HEK293T (cell line): ENCODE measurements at regions not wholly inside any gene's neighbourhood (a gene's known extent, or its start where the extent isn't known, plus 50 kb on each side); places are given as distances from the start of the nearest gene placed in this dataset.
"Not testable (repeated sequence)": the region's sequence is repeated elsewhere in the genome, so short reads cannot be mapped to it uniquely, and the experiment has no call there.

ENCODE experiments used
- CTCF ChIA-PET: fragments of 350-600 bp; formaldehyde crosslinking; extraction: SDS; loops from one replicate; lab custom pipeline; 2021; ENCODE audit warnings: antibody characterized with exemption, inconsistent platforms; lab: Yijun Ruan, JAX
- POLR2A ChIA-PET: fragments of 350-600 bp; formaldehyde crosslinking; extraction: SDS; loops from one replicate; lab custom pipeline; 2020; ENCODE audit warnings: antibody characterized with exemption, inconsistent platforms; lab: Yijun Ruan, JAX
- DNase-seq: peaks from one replicate; pipeline ENCODE4 v3.0.0; 2012; ENCODE audit warnings: mixed read lengths; ENCODE audit errors: extremely low spot score
- ARNT ChIP-seq: fragments of 450-650 bp; IDR thresholded peaks from 2 replicates; pipeline ENCODE4 v1.6.1; 2017; ENCODE audit warnings: mild to moderate bottlenecking
- BHLHE40 ChIP-seq: fragments of 450-650 bp; IDR thresholded peaks from 2 replicates; pipeline ENCODE4 v1.6.1; 2016; ENCODE audit warnings: mild to moderate bottlenecking, moderate library complexity, borderline replicate concordance
- CTBP1 ChIP-seq: fragments of 450-650 bp; IDR thresholded peaks from 2 replicates; pipeline ENCODE4 v1.6.1; 2016; ENCODE audit warnings: borderline replicate concordance
- ELF4 ChIP-seq: fragments of 450-650 bp; IDR thresholded peaks from 2 replicates; pipeline ENCODE4 v1.6.1; 2017; ENCODE audit warnings: antibody characterized with exemption
- FOXA1 ChIP-seq: fragments of 450-650 bp; IDR thresholded peaks from 2 replicates; pipeline ENCODE4 v1.6.1; 2016; ENCODE audit warnings: mild to moderate bottlenecking
- FOXK2 ChIP-seq: fragments of 450-650 bp; IDR thresholded peaks from 2 replicates; pipeline ENCODE4 v1.6.1; 2016; ENCODE audit warnings: mild to moderate bottlenecking
- FOXM1 ChIP-seq: fragments of 450-650 bp; IDR thresholded peaks from 2 replicates; pipeline ENCODE4 v1.6.1; 2017; ENCODE audit warnings: mild to moderate bottlenecking, borderline replicate concordance
- HDGF ChIP-seq: fragments of 450-650 bp; IDR thresholded peaks from 2 replicates; pipeline ENCODE4 v1.6.1; 2017; ENCODE audit warnings: antibody characterized with exemption, borderline replicate concordance
- L3MBTL2 ChIP-seq: fragments of 450-650 bp; conservative IDR thresholded peaks from 2 replicates; pipeline ENCODE4 v1.6.1; 2016; ENCODE audit warnings: mild to moderate bottlenecking
- LEF1 ChIP-seq: fragments of 450-650 bp; IDR thresholded peaks from 2 replicates; pipeline ENCODE4 v1.6.1; 2017; ENCODE audit warnings: mild to moderate bottlenecking, borderline replicate concordance
- NFRKB ChIP-seq: fragments of 450-650 bp; IDR thresholded peaks from 2 replicates; pipeline ENCODE4 v1.6.1; 2016; ENCODE audit warnings: mild to moderate bottlenecking, moderate library complexity
- SP1 ChIP-seq: fragments of 450-650 bp; IDR thresholded peaks from 2 replicates; pipeline ENCODE4 v1.6.1; 2017
- SUZ12 ChIP-seq: fragments of 450-650 bp; IDR thresholded peaks from 2 replicates; pipeline ENCODE4 v1.6.1; 2016; ENCODE audit warnings: mild to moderate bottlenecking
- TARDBP ChIP-seq: fragments of 450-650 bp; IDR thresholded peaks from 2 replicates; pipeline ENCODE4 v1.6.1; 2016
- ZNF384 ChIP-seq: fragments of 450-650 bp; IDR thresholded peaks from 2 replicates; pipeline ENCODE4 v1.6.1; 2016
- TF ChIP-seq, protein P1 (sequence below): fragments of 450-650 bp; IDR thresholded peaks from 2 replicates; pipeline ENCODE4 v1.6.1; 2016

DNA sequence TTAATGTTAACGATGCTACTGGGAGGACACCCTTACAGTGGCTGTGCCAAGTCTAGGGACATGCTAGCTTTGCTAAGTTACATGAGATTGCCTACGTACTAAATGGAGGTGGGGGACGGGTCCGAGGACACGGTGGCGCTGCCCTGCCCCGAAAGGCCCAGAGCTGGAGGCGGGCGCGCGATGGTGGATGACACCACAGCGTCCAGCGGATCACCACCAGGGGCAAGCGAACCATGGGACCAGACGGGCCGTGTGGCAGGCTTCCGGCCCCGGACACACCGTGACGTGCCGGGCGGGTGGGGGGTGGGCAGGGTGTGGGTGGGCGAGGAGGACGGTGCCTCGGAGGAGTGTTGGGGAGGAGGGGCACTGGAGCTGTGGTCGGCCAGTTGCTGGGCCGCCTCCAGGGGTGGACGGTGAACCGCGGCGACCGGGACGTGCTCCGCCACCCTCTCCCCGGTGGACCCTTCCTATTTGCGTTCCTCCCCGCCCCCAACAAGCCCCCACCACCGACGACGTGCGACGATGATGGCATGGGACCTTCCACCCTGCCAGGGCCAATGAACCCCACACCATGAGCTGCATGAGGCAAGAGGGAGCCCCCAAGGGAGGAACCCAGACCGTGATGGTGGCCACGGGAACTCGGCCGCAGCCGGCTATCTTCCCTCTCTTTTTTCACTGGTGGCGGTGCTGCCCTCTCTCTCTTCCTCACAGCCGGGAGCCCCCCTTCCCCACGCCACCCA is 773.3 kb upstream of the DEFB115 start:
- no peak for TF ChIP-seq CTBP1
- TF ChIP-seq HDGF = no peak
- TF ChIP-seq FOXM1 = no peak
- CTCF ChIA-PET = no interaction called here
- DNase-seq = no peak
- POLR2A ChIA-PET = no interaction called here

DNA sequence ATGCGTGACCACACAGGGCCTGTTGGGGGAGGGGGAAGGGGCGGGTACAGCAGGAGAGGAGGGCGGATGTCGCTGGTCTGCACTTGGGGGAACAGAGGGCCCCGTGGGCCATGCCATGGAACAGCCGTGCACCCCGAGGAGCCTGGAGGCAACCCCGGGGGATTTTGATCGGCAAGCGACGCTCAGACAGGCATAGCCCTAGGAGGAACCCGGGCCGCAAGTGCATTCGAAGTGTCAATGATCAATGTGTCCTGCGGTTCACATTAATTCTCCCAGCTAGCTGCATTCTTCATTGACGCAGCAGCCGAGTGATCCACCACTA is 772.8 kb upstream of the DEFB115 start:
- TF ChIP-seq BHLHE40 (no peak), SP1 (no peak), FOXK2 (no peak), L3MBTL2 (no peak), NFRKB (no peak), ZNF384 (no peak), CTBP1 (no peak), ELF4 (no peak), ARNT (no peak), LEF1 (no peak), HDGF (no peak)
- TF ChIP-seq, protein P1, sequence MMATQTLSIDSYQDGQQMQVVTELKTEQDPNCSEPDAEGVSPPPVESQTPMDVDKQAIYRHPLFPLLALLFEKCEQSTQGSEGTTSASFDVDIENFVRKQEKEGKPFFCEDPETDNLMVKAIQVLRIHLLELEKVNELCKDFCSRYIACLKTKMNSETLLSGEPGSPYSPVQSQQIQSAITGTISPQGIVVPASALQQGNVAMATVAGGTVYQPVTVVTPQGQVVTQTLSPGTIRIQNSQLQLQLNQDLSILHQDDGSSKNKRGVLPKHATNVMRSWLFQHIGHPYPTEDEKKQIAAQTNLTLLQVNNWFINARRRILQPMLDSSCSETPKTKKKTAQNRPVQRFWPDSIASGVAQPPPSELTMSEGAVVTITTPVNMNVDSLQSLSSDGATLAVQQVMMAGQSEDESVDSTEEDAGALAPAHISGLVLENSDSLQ = no peak
- POLR2A ChIA-PET = no interaction called here
- CTCF ChIA-PET = no interaction called here

DNA sequence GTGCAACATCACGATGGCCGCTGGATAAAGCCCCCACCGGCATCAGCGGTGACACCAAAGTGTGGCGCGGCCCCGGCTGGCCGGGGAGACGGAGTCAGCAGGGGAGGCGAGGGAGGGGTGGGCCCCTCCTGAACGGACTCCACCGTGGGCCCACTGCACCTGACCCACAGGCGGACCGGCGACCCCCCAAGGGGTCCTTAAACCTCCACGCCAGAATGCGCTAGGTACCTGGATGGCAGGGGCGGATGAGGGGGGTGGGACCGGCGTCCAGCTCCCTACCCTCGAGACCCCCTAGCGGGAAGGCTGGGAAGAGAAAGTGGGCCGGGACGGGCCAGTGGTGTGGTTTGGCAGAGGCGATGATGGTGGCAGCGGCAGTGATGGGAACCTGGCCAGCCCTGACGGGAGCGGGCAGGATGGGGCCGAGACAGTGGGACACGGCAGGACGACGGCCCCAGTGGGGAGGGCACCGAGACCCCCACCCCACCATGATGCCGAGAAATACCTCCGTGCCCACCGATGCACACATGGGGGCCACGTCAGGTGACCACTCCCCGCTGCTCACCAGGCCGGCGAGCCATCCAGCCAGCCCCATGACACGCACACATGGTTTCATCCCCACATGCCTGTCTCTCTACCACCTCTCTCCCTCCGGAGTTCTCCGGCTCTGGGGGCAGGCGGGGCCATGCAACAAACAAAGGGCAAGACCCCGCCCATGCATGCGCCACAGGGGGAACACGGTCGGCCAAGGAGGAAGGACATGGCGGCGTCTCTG is 771.9 kb upstream of the DEFB115 start:
- ChIA-PET CTCF (no interaction called here), POLR2A (no interaction called here)
- DNase-seq = no peak
- no peak for TF ChIP-seq NFRKB
- TF ChIP-seq TARDBP = no peak
- TF ChIP-seq HDGF = no peak
- TF ChIP-seq, protein P1 = no peak
- TF ChIP-seq FOXA1 = no peak
- TF ChIP-seq BHLHE40 = no peak
- no peak for TF ChIP-seq ARNT
- no peak for TF ChIP-seq ZNF384
- no peak for TF ChIP-seq FOXM1
- TF ChIP-seq L3MBTL2 = no peak
- no peak for TF ChIP-seq SUZ12
- no peak for TF ChIP-seq ELF4
- no peak for TF ChIP-seq FOXK2
- no peak for TF ChIP-seq SP1
- TF ChIP-seq CTBP1 = no peak
- no peak for TF ChIP-seq LEF1

More for the DNA sequence above, 772.8 kb upstream of the DEFB115 start:
- no peak for DNase-seq

DNA sequence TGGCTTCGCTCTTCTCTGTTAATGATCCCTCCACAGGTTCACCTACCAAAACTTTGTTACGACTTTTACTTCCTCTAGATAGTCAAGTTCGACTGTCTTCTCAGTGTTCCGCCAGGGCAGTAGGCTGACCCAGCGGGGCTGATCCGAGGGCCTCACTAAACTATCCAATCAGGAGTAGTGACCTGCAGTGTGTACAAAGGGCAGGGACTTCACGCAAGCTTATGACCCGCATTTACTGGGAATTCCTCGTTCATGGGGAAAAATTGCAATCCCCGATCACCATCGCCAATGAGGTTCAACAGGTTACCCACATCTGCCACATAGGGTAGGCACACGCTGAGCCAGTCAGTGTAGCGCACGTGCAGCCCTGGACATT is 771.4 kb upstream of the DEFB115 start:
- POLR2A ChIA-PET = no interaction called here
- no peak for TF ChIP-seq FOXA1
- TF ChIP-seq, protein P1 = no peak
- TF ChIP-seq ZNF384 = no peak
- no peak for TF ChIP-seq ELF4
- TF ChIP-seq HDGF = no peak
- TF ChIP-seq TARDBP = no peak
- no peak for TF ChIP-seq SP1
- no peak for TF ChIP-seq CTBP1
- no peak for TF ChIP-seq NFRKB
- no peak for TF ChIP-seq L3MBTL2
- CTCF ChIA-PET = no interaction called here
- no peak for DNase-seq

DNA sequence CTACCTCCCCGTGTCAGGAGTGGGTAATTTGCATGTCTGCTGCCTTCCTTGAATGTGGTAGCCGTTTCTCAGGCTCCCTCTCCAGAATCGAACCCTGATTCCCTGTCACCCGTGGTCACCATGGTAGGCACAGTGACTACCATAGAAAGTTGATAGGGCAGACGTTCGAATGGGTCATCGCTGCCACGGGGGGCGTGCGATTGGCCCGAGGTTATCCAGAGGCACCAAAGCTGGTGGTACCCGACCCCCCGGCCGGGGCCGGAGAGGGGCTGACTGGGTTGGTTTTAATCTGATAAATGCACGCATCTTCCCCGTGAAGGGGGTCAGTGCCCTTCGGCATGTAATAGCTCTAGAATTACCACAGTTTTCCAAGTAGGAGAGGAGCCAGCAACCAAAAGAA is 770.0 kb upstream of the DEFB115 start:
- DNase-seq, POLR2A ChIA-PET: not testable (repeated sequence)

DNA sequence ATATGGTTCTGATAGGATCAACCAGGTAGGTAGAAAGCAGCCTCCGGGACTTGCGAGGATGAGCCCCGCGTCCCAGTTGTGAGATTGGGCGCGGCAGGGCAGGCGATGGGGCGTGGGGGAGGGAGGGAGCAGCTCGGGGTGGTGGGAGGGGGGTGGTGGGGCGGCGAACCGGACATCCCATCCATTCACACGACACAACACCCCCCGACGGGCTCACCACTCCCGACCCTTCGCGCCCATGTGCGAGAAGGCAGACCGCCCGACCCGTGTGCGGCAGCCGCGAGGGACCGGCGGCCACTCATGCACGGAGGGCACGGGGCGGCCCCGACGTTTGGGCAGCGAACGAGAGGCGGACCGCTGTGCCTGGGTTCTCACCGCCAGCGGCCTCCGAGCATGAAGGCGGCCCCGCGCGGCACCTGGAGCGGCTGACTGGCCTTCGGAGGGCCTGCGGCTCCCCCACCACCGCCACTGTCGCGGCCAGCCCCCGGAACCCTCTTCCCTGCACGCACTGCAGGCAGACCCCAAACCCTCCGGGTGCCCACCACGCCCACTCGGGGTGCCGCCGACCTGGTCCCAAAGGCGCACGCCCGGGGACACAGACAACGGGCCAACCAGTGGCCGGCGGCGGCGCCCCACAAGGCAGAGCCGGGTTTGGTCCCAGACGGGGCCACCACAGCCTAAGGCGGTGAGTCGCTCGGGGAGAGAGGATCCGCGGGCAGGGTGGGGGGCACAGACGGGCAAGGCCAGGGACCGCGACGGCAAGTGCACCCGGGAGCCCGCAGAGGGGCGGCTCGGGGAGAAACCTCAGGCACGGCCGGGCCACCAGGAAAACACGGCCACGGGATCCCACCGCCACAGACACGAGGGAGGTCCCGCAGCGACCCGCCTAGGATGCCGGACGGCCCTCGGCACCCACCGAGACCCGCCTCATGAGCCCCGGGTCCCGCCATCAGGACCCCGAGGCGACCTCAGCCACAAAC is 769.2 kb upstream of the DEFB115 start:
- no peak for DNase-seq
- ChIA-PET CTCF (no interaction called here), POLR2A (no interaction called here)
- TF ChIP-seq NFRKB = no peak
- no peak for TF ChIP-seq BHLHE40
- TF ChIP-seq ZNF384 = no peak
- TF ChIP-seq TARDBP = no peak
- TF ChIP-seq ARNT = no peak
- TF ChIP-seq CTBP1 = no peak
- TF ChIP-seq, protein P1 = no peak
- TF ChIP-seq FOXK2 = no peak
- no peak for TF ChIP-seq SP1

More for the DNA sequence above, 770.0 kb upstream of the DEFB115 start:
- CTCF ChIA-PET = not testable (repeated sequence)
